ENCODE measurements at regions not wholly inside any gene's neighbourhood (a gene's known extent, or its start where the extent isn't known, plus 50 kb on each side); places are given as distances from the start of the nearest gene placed in this dataset.

DNA sequence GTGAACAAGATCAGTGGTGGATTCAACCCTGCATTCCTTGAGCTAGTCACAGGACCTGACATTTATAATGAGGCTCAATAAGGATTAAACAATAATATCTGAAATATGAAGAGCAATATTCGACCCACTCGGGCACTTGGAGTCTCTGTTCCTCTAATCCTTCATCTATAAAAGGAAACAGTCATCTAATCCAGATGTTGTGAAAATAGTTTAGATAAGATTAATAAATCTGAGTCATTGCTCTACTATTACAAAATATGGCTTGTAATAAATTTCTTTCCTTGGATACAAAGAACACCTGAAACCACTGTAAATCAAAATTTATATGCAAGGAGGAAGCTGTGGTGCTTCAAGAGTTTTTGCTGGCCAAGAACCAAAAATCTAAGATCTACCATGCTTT lies 846.9 kb upstream of the ACVR2A start:
- TF ChIP-seq, protein P1, sequence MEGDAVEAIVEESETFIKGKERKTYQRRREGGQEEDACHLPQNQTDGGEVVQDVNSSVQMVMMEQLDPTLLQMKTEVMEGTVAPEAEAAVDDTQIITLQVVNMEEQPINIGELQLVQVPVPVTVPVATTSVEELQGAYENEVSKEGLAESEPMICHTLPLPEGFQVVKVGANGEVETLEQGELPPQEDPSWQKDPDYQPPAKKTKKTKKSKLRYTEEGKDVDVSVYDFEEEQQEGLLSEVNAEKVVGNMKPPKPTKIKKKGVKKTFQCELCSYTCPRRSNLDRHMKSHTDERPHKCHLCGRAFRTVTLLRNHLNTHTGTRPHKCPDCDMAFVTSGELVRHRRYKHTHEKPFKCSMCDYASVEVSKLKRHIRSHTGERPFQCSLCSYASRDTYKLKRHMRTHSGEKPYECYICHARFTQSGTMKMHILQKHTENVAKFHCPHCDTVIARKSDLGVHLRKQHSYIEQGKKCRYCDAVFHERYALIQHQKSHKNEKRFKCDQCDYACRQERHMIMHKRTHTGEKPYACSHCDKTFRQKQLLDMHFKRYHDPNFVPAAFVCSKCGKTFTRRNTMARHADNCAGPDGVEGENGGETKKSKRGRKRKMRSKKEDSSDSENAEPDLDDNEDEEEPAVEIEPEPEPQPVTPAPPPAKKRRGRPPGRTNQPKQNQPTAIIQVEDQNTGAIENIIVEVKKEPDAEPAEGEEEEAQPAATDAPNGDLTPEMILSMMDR (IDR thresholded peaks at IDR 0.05): no peak
- TF ChIP-seq POLR2A (IDR thresholded peaks at IDR 0.05): no peak

Data from Peyer's patch (tissue), 4 donors.